ENCODE measurements at regions not wholly inside any gene's neighbourhood (a gene's known extent, or its start where the extent isn't known, plus 50 kb on each side); places are given as distances from the start of the nearest gene placed in this dataset.

GRCh38 chr10:21183025-21183424, 285.9 kb upstream of the NEBL start:
- Histone ChIP-seq H3K27ac (ENCODE audit: low read depth in 2 of 2, low read length in 2 of 2) (no peak overlapping the region), H3K4me3 (ENCODE audit: low read length in 3 of 3) (no peak overlapping the region), H3K27me3 (ENCODE audit: control insufficient read depth, insufficient read depth, low read length) (no peaks in the 10 kb centered on the region), H3K36me3 (ENCODE audit: control insufficient read depth in 2 of 3, insufficient read depth in 3 of 3, low read length in 3 of 3) (no peaks in the 10 kb centered on the region), H3K4me1 (ENCODE audit: control insufficient read depth in 2 of 3, insufficient read depth in 2 of 3, low read depth in 1 of 3, low read length in 3 of 3) (no peaks in the 10 kb centered on the region), H3K9me3 (ENCODE audit: control insufficient read depth in 2 of 3, insufficient read depth in 1 of 3, low read length in 3 of 3) (no peaks in the 10 kb centered on the region), H3K9ac (ENCODE audit: low read length in 3 of 3) (no peak overlapping the region)
- DNase-seq (no peak), FAIRE-seq (no peak)
- intact Hi-C loops (cut with DNase I), result no loop called here
- TF ChIP-seq CTCF (IDR thresholded peaks at IDR 0.05; ENCODE audit: borderline replicate concordance, extremely low read depth, insufficient read depth), result no peak

- Histone ChIP-seq H3K9me3 (ENCODE audit: control insufficient read depth in 2 of 3, insufficient read depth in 1 of 3, low read length in 3 of 3) (no peaks in the 10 kb centered on the region), H3K27me3 (ENCODE audit: control insufficient read depth, insufficient read depth, low read length) (no peaks in the 10 kb centered on the region), H3K4me3 (ENCODE audit: low read length in 3 of 3) (no peak overlapping the region), H3K4me1 (ENCODE audit: control insufficient read depth in 2 of 3, insufficient read depth in 2 of 3, low read depth in 1 of 3, low read length in 3 of 3) (no peaks in the 10 kb centered on the region), H3K36me3 (ENCODE audit: control insufficient read depth in 2 of 3, insufficient read depth in 3 of 3, low read length in 3 of 3) (no peaks in the 10 kb centered on the region), H3K27ac (ENCODE audit: low read depth in 2 of 2, low read length in 2 of 2) (no peak overlapping the region), H3K9ac (ENCODE audit: low read length in 3 of 3) (no peak overlapping the region)
- DNase-seq (no peak), FAIRE-seq (no peak)
- no peak for TF ChIP-seq CTCF (IDR thresholded peaks at IDR 0.05; ENCODE audit: borderline replicate concordance, extremely low read depth, insufficient read depth)
- intact Hi-C loops (cut with DNase I), result no loop called here
Measured at GRCh38 chr10:21181451-21181850, 284.3 kb upstream of the NEBL start.

GRCh38 chr10:21180604-21181003, 283.5 kb upstream of the NEBL start:
- Histone ChIP-seq H3K9me3 (ENCODE audit: control insufficient read depth in 2 of 3, insufficient read depth in 1 of 3, low read length in 3 of 3) (no peaks in the 10 kb centered on the region), H3K4me3 (ENCODE audit: low read length in 3 of 3) (no peak overlapping the region), H3K36me3 (ENCODE audit: control insufficient read depth in 2 of 3, insufficient read depth in 3 of 3, low read length in 3 of 3) (no peaks in the 10 kb centered on the region), H3K4me1 (ENCODE audit: control insufficient read depth in 2 of 3, insufficient read depth in 2 of 3, low read depth in 1 of 3, low read length in 3 of 3) (no peaks in the 10 kb centered on the region), H3K27ac (ENCODE audit: low read depth in 2 of 2, low read length in 2 of 2) (no peak overlapping the region), H3K27me3 (ENCODE audit: control insufficient read depth, insufficient read depth, low read length) (no peaks in the 10 kb centered on the region), H3K9ac (ENCODE audit: low read length in 3 of 3) (no peak overlapping the region)
- no peak for TF ChIP-seq CTCF (IDR thresholded peaks at IDR 0.05; ENCODE audit: borderline replicate concordance, extremely low read depth, insufficient read depth)
- DNase-seq, result no peak
- intact Hi-C loops (cut with DNase I), result no loop called here
- FAIRE-seq, result no peak

GRCh38 chr10:21176934-21177480, 279.9 kb upstream of the NEBL start:
- H3K9me3 ChIP-seq (ENCODE audit: control insufficient read depth in 2 of 3, insufficient read depth in 1 of 3, low read length in 3 of 3), result no peaks in the 10 kb centered on the region
- no peak for FAIRE-seq
- no peak overlapping the region for H3K27ac ChIP-seq (ENCODE audit: low read depth in 2 of 2, low read length in 2 of 2)

More at GRCh38 chr10:21176934-21177480, 279.9 kb upstream of the NEBL start:
- no peak for DNase-seq
- Histone ChIP-seq H3K36me3 (ENCODE audit: control insufficient read depth in 2 of 3, insufficient read depth in 3 of 3, low read length in 3 of 3) (no peaks in the 10 kb centered on the region), H3K4me1 (ENCODE audit: control insufficient read depth in 2 of 3, insufficient read depth in 2 of 3, low read depth in 1 of 3, low read length in 3 of 3) (peaks cover 0 to 4% (median 3%) of the 10 kb centered on the region in 3 donors), H3K9ac (ENCODE audit: low read length in 3 of 3) (no peak overlapping the region), H3K27me3 (ENCODE audit: control insufficient read depth, insufficient read depth, low read length) (no peaks in the 10 kb centered on the region), H3K4me3 (ENCODE audit: low read length in 3 of 3) (no peak overlapping the region)
- intact Hi-C loops (cut with DNase I), result no loop called here
- TF ChIP-seq CTCF (IDR thresholded peaks at IDR 0.05; ENCODE audit: borderline replicate concordance, extremely low read depth, insufficient read depth), result no peak
